Retinal pigment epithelial cell (primary cell): ENCODE measurements at regions not wholly inside any gene's neighbourhood (a gene's known extent, or its start where the extent isn't known, plus 50 kb on each side); places are given as distances from the start of the nearest gene placed in this dataset.
A peak's percentile ranks its signal among the peaks of the same experiment; 100 is the strongest.
"Not testable (repeated sequence)": the region's sequence is repeated elsewhere in the genome, so short reads cannot be mapped to it uniquely, and the experiment has no call there.

ENCODE experiments used
- DNase-seq: peaks from one replicate; pipeline ENCODE4 v3.0.0-alpha.2; 2010; ENCODE audit warnings: low read depth
- H3K4me3 ChIP-seq: 2 replicates; pipeline ENCODE4 v1.5.1; 2011; ENCODE audit warnings: mild to moderate bottlenecking, low read length, control low read depth, moderate library complexity
- CTCF ChIP-seq: conservative IDR thresholded peaks from 2 replicates; pipeline ENCODE4 v1.5.1; 2011; ENCODE audit warnings: low read depth, low read length, control low read depth, inconsistent platforms

GRCh38 chr9:63817622-63818518, 1467.1 kb downstream of the FOXD4L5 start:
- no peak for TF ChIP-seq CTCF
- DNase-seq: no peak
- H3K4me3 ChIP-seq: peak overlapping the region; percentile 58

- TF ChIP-seq CTCF: no peak
- DNase-seq: peak; percentile 58
- H3K4me3 ChIP-seq: peak overlapping the region; percentile 58
Observed at GRCh38 chr9:63816751-63817621, 1468.0 kb downstream of the FOXD4L5 start.

GRCh38 chr9:63814970-63815669, 1469.9 kb downstream of the FOXD4L5 start:
- DNase-seq, H3K4me3 ChIP-seq: not testable (repeated sequence)

GRCh38 chr9:63813391-63814021, 1471.5 kb downstream of the FOXD4L5 start:
- DNase-seq: not testable (repeated sequence)
- peak overlapping the region; percentile 22 for H3K4me3 ChIP-seq

GRCh38 chr9:63812822-63813221, 1472.2 kb downstream of the FOXD4L5 start:
- not testable (repeated sequence) for H3K4me3 ChIP-seq, DNase-seq

GRCh38 chr9:63804205-63804604, 1480.8 kb downstream of the FOXD4L5 start:
- DNase-seq, H3K4me3 ChIP-seq: not testable (repeated sequence)

- not testable (repeated sequence) for DNase-seq, H3K4me3 ChIP-seq
Observed at GRCh38 chr9:63794081-63794685, 1490.8 kb downstream of the FOXD4L5 start.

GRCh38 chr9:63787454-63787853, 1497.6 kb downstream of the FOXD4L5 start:
- H3K4me3 ChIP-seq, DNase-seq: not testable (repeated sequence)

GRCh38 chr9:63785059-63785458, 1500.0 kb downstream of the FOXD4L5 start:
- DNase-seq, H3K4me3 ChIP-seq: not testable (repeated sequence)

GRCh38 chr9:63784421-63784820, 1500.6 kb downstream of the FOXD4L5 start:
- DNase-seq, H3K4me3 ChIP-seq: not testable (repeated sequence)

GRCh38 chr9:63781817-63782439, 1503.1 kb downstream of the FOXD4L5 start:
- H3K4me3 ChIP-seq: not testable (repeated sequence)

GRCh38 chr9:63781390-63781789, 1503.6 kb downstream of the FOXD4L5 start:
- H3K4me3 ChIP-seq, DNase-seq: not testable (repeated sequence)

More at GRCh38 chr9:63781817-63782439, 1503.1 kb downstream of the FOXD4L5 start:
- not testable (repeated sequence) for DNase-seq

- H3K4me3 ChIP-seq: not testable (repeated sequence)
Observed at GRCh38 chr9:63776220-63776619, 1508.8 kb downstream of the FOXD4L5 start.

GRCh38 chr9:63775092-63775426, 1510.0 kb downstream of the FOXD4L5 start:
- not testable (repeated sequence) for H3K4me3 ChIP-seq, DNase-seq

More at GRCh38 chr9:63776220-63776619, 1508.8 kb downstream of the FOXD4L5 start:
- DNase-seq: not testable (repeated sequence)

- not testable (repeated sequence) for DNase-seq, H3K4me3 ChIP-seq
Observed at GRCh38 chr9:63774369-63775091, 1510.5 kb downstream of the FOXD4L5 start.
